AG09319 (cell line): ENCODE measurements at regions not wholly inside any gene's neighbourhood (a gene's known extent, or its start where the extent isn't known, plus 50 kb on each side); places are given as distances from the start of the nearest gene placed in this dataset.

ENCODE experiments used
- DNase-seq: peaks from one replicate; pipeline ENCODE4 v3.0.0-alpha.2; 2010; ENCODE audit warnings: low read depth; ENCODE audit errors: extremely low read depth
- CTCF ChIP-seq: IDR thresholded peaks from 2 replicates; pipeline ENCODE4 v1.5.1; 2011; ENCODE audit warnings: low read depth, mild to moderate bottlenecking, inconsistent platforms, low read length, moderate library complexity

GRCh38 chr18:25510096-25510495, 158.1 kb upstream of the ZNF521 start:
- TF ChIP-seq CTCF = no peak
- DNase-seq = no peak

- DNase-seq = peak; percentile 53
- TF ChIP-seq CTCF = no peak
Observed at GRCh38 chr18:25503567-25504081, 151.7 kb upstream of the ZNF521 start.

GRCh38 chr18:25497151-25497794, 145.3 kb upstream of the ZNF521 start:
- TF ChIP-seq CTCF = no peak
- DNase-seq = no peak

- TF ChIP-seq CTCF = no peak
Observed at GRCh38 chr18:25496544-25496943, 144.6 kb upstream of the ZNF521 start.

GRCh38 chr18:25495606-25496005, 143.6 kb upstream of the ZNF521 start:
- DNase-seq = no peak
- no peak for TF ChIP-seq CTCF

More at GRCh38 chr18:25496544-25496943, 144.6 kb upstream of the ZNF521 start:
- DNase-seq = no peak

GRCh38 chr18:25494888-25495287, 142.9 kb upstream of the ZNF521 start:
- no peak for DNase-seq
- no peak for TF ChIP-seq CTCF

GRCh38 chr18:25493401-25493800, 141.4 kb upstream of the ZNF521 start:
- no peak for DNase-seq
- no peak for TF ChIP-seq CTCF
